GM12878 (cell line): ENCODE measurements at regions not wholly inside any gene's neighbourhood (a gene's known extent, or its start where the extent isn't known, plus 50 kb on each side); places are given as distances from the start of the nearest gene placed in this dataset.

Experiments used
- ATAC-seq: fragments of 200-7000 bp; cut with Tn5 transposase; 3 replicates; pipeline ENCODE4 v1.9.1; 2020; ENCODE audit warnings: mild to moderate bottlenecking, moderate library complexity
- BruUV-seq: library from RNA; stranded (reverse); fragments of 400-500 nt; replicated peaks from 2 replicates; lab custom pipeline; 2021; lab: Mats Ljungman, UMichigan
- CTCF ChIA-PET: fragments of 300-600 bp; sonication (Branson Sonifier 250); formaldehyde crosslinking; extraction: SDS; loops from one replicate; lab custom pipeline; 2021; ENCODE audit warnings: inconsistent platforms; lab: Yijun Ruan, JAX
- POLR2A ChIA-PET: fragments of 350-600 bp; formaldehyde crosslinking; extraction: SDS; loops from one replicate; lab custom pipeline; 2021; ENCODE audit warnings: inconsistent platforms; lab: Charles Lee
- RAD21 ChIA-PET: fragments of 300-600 bp; sonication (Branson Sonifier 250); formaldehyde crosslinking; loops from one replicate; lab custom pipeline; 2023; ENCODE audit warnings: antibody characterized with exemption; ENCODE audit not compliant: unreplicated experiment; lab: Charles Lee
- SMC1A ChIA-PET: fragments of 300-600 bp; sonication (Branson Sonifier 250); formaldehyde crosslinking; loops from one replicate; lab custom pipeline; 2023; ENCODE audit not compliant: unreplicated experiment, uncharacterized antibody; lab: Charles Lee
- DNase-seq: peaks from one replicate; pipeline ENCODE4 v3.0.0-alpha.2; 2011; ENCODE audit warnings: low read depth, low spot score
- FAIRE-seq: peaks from 3 replicates; lab custom pipeline; 2011; peaks lifted over from hg19 to GRCh38; lab: Jason Lieb, UNC
- H2AFZ ChIP-seq: 2 replicates; pipeline ENCODE4 v1.6.0; 2011; ENCODE audit warnings: low read depth, low read length, control low read depth; ENCODE audit not compliant: control insufficient read depth
- H3K27ac ChIP-seq: 2 replicates; pipeline ENCODE4 v1.5.1; 2011; ENCODE audit warnings: control low read depth; ENCODE audit not compliant: control insufficient read depth, insufficient read depth
- H3K27me3 ChIP-seq, 2 experiments: replicated peaks in 1 of 2; 2 replicates each; pipeline versions ENCODE4 v1.6.0 to v1.6.1; 2011; ENCODE audit warnings: low read length in 1 of 2; ENCODE audit not compliant: control insufficient read depth in 2 of 2, insufficient read depth in 2 of 2
- H3K36me3 ChIP-seq, 2 experiments: 2 replicates each; pipeline ENCODE4 v1.5.1; 2011; ENCODE audit warnings: low read length in 1 of 2; ENCODE audit not compliant: control insufficient read depth in 2 of 2, insufficient read depth in 2 of 2
- H3K4me1 ChIP-seq: 2 replicates; pipeline ENCODE4 v1.6.1; 2011; ENCODE audit warnings: mild to moderate bottlenecking, low read length, moderate library complexity, mixed read lengths; ENCODE audit not compliant: control insufficient read depth, insufficient read depth
- H3K4me2 ChIP-seq: 2 replicates; pipeline ENCODE4 v1.6.0; 2011; ENCODE audit warnings: control low read depth; ENCODE audit not compliant: control insufficient read depth, insufficient read depth
- H3K4me3 ChIP-seq: fragments of 200-600 bp; sonication (generic); 2 replicates; pipeline ENCODE4 v1.5.1; 2016
- H3K79me2 ChIP-seq: 2 replicates; pipeline ENCODE4 v1.6.0; 2011; ENCODE audit warnings: low read length; ENCODE audit not compliant: control insufficient read depth, insufficient read depth
- H3K9ac ChIP-seq: 2 replicates; pipeline ENCODE4 v1.8.0; 2011; ENCODE audit warnings: low read length, control low read depth, mixed read lengths; ENCODE audit not compliant: control insufficient read depth, insufficient read depth
- H3K9me3 ChIP-seq: replicated peaks from 3 replicates; pipeline ENCODE4 v1.5.1; 2011; ENCODE audit warnings: mild to moderate bottlenecking, low read length; ENCODE audit not compliant: control insufficient read depth, insufficient read depth
- H4K20me1 ChIP-seq: 2 replicates; pipeline ENCODE4 v1.6.0; 2011; ENCODE audit not compliant: control insufficient read depth, insufficient read depth
- CHD1 ChIP-seq: IDR thresholded peaks from 2 replicates; pipeline ENCODE4 v1.6.1; 2012; ENCODE audit warnings: low read depth, low read length, improper control_type of control experiment
- IKZF1 ChIP-seq: fragments of 450-650 bp; conservative IDR thresholded peaks from 2 replicates; pipeline ENCODE4 v1.6.1; 2017; ENCODE audit warnings: antibody characterized with exemption, mild to moderate bottlenecking
- POLR2A ChIP-seq: IDR thresholded peaks from 2 replicates; pipeline ENCODE4 v1.6.1; 2011; ENCODE audit warnings: low read depth, mild to moderate bottlenecking, low read length
- RAD21 ChIP-seq: IDR thresholded peaks from 2 replicates; pipeline ENCODE4 v1.6.1; 2011; ENCODE audit warnings: mild to moderate bottlenecking, low read depth, low read length, moderate library complexity; ENCODE audit not compliant: insufficient read depth
- SP1 ChIP-seq: IDR thresholded peaks from one replicate; pipeline ENCODE4 v1.6.1; 2011; ENCODE audit warnings: low read depth, low read length
- WGBS: methylation state at CpG from one replicate; pipeline ENCODE4 v1.1.6; 2016; ENCODE audit warnings: low lambda C conversion rate; ENCODE audit not compliant: insufficient replicate concordance, insufficient coverage; ENCODE audit errors: missing lambda C conversion rate; 5-methylcytosine and 5-hydroxymethylcytosine counted together
- in situ Hi-C: fragments of 300-500 bp; cut with MboI; formaldehyde crosslinking; loops from 9 replicates; pipeline ENCODE4 v1.14.3; 2018; ENCODE audit warnings: mixed read lengths
- intact Hi-C: fragments of 100-400 bp; cut with micrococcal nuclease; formaldehyde crosslinking; loops from one replicate; pipeline ENCODE4 v1.14.2; 2022; ENCODE audit not compliant: unreplicated experiment
- TF ChIP-seq, protein P1 (sequence below): fragments of 450-650 bp; IDR thresholded peaks from 2 replicates; pipeline ENCODE4 v1.6.1; 2017; ENCODE audit warnings: antibody characterized with exemption, mild to moderate bottlenecking, moderate library complexity
- TF ChIP-seq, protein P2 (sequence below): fragments of 450-650 bp; IDR thresholded peaks from 2 replicates; pipeline ENCODE4 v1.6.1; 2014; ENCODE audit warnings: mild to moderate bottlenecking

GRCh38 chr16:49011901-49012300 is 269.7 kb downstream of the CBLN1 start (continued):
- TF ChIP-seq RAD21: no peak
- no peak for TF ChIP-seq IKZF1
- TF ChIP-seq, protein P1, sequence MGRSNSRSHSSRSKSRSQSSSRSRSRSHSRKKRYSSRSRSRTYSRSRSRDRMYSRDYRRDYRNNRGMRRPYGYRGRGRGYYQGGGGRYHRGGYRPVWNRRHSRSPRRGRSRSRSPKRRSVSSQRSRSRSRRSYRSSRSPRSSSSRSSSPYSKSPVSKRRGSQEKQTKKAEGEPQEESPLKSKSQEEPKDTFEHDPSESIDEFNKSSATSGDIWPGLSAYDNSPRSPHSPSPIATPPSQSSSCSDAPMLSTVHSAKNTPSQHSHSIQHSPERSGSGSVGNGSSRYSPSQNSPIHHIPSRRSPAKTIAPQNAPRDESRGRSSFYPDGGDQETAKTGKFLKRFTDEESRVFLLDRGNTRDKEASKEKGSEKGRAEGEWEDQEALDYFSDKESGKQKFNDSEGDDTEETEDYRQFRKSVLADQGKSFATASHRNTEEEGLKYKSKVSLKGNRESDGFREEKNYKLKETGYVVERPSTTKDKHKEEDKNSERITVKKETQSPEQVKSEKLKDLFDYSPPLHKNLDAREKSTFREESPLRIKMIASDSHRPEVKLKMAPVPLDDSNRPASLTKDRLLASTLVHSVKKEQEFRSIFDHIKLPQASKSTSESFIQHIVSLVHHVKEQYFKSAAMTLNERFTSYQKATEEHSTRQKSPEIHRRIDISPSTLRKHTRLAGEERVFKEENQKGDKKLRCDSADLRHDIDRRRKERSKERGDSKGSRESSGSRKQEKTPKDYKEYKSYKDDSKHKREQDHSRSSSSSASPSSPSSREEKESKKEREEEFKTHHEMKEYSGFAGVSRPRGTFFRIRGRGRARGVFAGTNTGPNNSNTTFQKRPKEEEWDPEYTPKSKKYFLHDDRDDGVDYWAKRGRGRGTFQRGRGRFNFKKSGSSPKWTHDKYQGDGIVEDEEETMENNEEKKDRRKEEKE: no peak

- H3K9ac ChIP-seq: no peak overlapping the region
- in situ Hi-C loops (no loop called here), intact Hi-C loops (no loop called here)
- 0 out of 2 replicates have a peak, but pooled peaks cover 2% of the 10 kb centered on the region for H4K20me1 ChIP-seq
- no peaks in the 10 kb centered on the region for H3K79me2 ChIP-seq
- H3K27ac ChIP-seq: no peak overlapping the region
- no peak overlapping the region for H3K4me2 ChIP-seq
- BruUV-seq: no TSS peak
- no peaks in the 10 kb centered on the region for H3K27me3 ChIP-seq
- ChIA-PET RAD21 (no interaction called here), POLR2A (no interaction called here), CTCF (no interaction called here), SMC1A (no interaction called here)
- DNase-seq: no peak
- H3K36me3 ChIP-seq: no peaks in the 10 kb centered on the region
- no peak overlapping the region for H2AFZ ChIP-seq
- FAIRE-seq: no peak
- no peak for ATAC-seq
- H3K4me1 ChIP-seq: no peaks in the 10 kb centered on the region
- no peaks in the 10 kb centered on the region for H3K9me3 ChIP-seq
- TF ChIP-seq POLR2A (no peak), SP1 (no peak), CHD1 (no peak)
- TF ChIP-seq, protein P2, sequence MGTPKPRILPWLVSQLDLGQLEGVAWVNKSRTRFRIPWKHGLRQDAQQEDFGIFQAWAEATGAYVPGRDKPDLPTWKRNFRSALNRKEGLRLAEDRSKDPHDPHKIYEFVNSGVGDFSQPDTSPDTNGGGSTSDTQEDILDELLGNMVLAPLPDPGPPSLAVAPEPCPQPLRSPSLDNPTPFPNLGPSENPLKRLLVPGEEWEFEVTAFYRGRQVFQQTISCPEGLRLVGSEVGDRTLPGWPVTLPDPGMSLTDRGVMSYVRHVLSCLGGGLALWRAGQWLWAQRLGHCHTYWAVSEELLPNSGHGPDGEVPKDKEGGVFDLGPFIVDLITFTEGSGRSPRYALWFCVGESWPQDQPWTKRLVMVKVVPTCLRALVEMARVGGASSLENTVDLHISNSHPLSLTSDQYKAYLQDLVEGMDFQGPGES: no peak
- no peak overlapping the region for H3K4me3 ChIP-seq
- WGBS: 15% methylated on average over 6 of the region's 7 CpGs
Observed at GRCh38 chr16:49010879-49011278, 270.8 kb downstream of the CBLN1 start.
